Coronary artery (tissue), 2 donors: ENCODE measurements at regions not wholly inside any gene's neighbourhood (a gene's known extent, or its start where the extent isn't known, plus 50 kb on each side); places are given as distances from the start of the nearest gene placed in this dataset.
"Not testable (repeated sequence)": the region's sequence is repeated elsewhere in the genome, so short reads cannot be mapped to it uniquely, and the experiment has no call there.

ENCODE experiments used
- DNase-seq: peaks from one replicate; pipeline ENCODE4 v3.0.0-alpha.2; 2017; ENCODE audit warnings: low spot score
- H3K27ac ChIP-seq, 2 donors: fragments of 200-600 bp; sonication (generic); one replicate each; pipeline ENCODE4 v1.5.1; 2016 to 2019
- H3K4me3 ChIP-seq: fragments of 200-600 bp; sonication (generic); 2 replicates; pipeline ENCODE4 v1.5.1; 2016; ENCODE audit warnings: mild to moderate bottlenecking, moderate library complexity
- TF ChIP-seq, protein P1 (sequence below): fragments of 200-600 bp; sonication (generic); IDR thresholded peaks from one replicate; pipeline ENCODE4 v1.5.1; 2019; ENCODE audit warnings: antibody characterized with exemption

DNA sequence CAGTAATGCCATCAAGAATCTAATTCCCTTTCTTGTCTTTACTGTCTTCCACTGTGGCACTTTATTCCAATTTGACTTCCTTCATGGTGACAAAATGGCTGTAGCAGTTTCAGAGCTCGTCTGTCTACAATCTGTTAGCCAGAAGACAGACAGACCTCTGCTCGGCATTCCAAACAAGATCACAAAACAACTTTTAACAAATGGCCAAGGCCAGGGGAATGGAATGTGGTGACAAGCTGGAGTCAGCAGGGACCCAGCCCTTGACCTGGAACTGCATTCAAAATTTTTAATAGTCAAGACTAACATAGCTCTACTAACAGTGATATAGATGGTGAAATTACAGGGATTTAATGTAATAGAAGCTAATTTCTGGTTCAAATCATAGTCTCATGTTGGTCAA lies 637.2 kb downstream of the ETS1 start:
- TF ChIP-seq, protein P1, sequence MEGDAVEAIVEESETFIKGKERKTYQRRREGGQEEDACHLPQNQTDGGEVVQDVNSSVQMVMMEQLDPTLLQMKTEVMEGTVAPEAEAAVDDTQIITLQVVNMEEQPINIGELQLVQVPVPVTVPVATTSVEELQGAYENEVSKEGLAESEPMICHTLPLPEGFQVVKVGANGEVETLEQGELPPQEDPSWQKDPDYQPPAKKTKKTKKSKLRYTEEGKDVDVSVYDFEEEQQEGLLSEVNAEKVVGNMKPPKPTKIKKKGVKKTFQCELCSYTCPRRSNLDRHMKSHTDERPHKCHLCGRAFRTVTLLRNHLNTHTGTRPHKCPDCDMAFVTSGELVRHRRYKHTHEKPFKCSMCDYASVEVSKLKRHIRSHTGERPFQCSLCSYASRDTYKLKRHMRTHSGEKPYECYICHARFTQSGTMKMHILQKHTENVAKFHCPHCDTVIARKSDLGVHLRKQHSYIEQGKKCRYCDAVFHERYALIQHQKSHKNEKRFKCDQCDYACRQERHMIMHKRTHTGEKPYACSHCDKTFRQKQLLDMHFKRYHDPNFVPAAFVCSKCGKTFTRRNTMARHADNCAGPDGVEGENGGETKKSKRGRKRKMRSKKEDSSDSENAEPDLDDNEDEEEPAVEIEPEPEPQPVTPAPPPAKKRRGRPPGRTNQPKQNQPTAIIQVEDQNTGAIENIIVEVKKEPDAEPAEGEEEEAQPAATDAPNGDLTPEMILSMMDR, result no peak
- DNase-seq, result no peak
- Histone ChIP-seq H3K27ac (no peak overlapping the region), H3K4me3 (no peak overlapping the region)

DNA sequence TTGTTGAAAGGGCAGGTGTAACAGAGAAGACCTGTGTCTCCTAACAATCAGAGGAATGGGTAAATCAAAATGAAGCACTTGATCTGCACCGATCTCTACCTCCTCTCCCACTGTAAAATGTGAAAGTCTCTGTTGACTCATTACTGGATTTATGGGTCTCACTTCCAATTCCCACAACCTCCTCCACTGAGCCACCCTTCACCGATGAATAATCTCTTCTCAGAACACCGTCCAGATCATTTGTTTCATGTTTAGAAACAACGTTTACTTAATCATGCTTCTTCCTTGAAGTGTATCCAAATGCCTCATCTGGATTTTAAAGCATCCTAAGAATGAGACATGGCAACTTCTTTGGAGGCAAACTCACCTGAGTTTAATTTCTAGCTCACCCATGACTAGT lies 643.6 kb downstream of the ETS1 start:
- TF ChIP-seq, protein P1, result no peak
- Histone ChIP-seq H3K4me3 (no peak overlapping the region), H3K27ac (no peak overlapping the region)
- no peak for DNase-seq

DNA sequence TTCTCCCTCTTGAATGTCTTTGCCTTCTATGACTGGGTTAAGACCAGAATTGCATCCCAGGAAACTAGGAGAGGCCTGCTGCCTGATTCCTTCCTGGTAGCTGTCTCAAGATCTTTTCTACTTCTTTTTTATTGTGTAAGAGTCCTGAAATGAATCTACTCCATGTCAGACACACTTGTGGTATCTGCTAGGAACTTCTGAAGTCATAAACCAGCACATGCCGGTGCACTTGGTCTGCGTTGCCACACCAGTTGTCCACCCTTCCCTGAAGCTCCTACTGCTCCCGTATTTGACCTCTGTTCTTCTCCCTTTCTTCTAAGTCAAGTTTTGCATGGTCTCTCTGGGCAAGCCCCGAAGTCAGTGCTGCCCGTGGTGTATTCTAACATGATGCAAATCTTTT lies 644.2 kb downstream of the ETS1 start:
- no peak for DNase-seq
- H3K4me3 ChIP-seq, result no peak overlapping the region
- TF ChIP-seq, protein P1, result no peak
- H3K27ac ChIP-seq, result no peak overlapping the region

DNA sequence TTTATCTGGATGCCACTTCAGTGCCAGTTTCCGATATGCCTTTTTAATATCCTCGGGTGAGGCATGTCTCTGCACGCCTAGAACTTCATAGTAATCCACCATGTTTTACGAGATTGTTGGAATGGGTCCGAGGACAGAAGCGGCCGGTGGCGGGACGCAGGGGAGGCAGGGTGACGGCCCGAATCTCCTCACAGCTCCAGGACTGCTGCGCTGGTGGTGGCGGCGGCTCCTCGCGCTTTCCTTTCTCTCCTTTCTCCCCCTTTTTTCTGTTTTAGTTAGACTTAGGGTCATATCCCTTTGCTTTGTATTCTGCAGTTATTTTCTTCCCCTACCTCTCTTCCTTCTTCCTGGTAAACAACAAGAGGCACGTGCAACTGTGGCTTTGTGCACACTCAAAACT lies 645.8 kb downstream of the ETS1 start:
- not testable (repeated sequence) for H3K4me3 ChIP-seq, H3K27ac ChIP-seq, DNase-seq

DNA sequence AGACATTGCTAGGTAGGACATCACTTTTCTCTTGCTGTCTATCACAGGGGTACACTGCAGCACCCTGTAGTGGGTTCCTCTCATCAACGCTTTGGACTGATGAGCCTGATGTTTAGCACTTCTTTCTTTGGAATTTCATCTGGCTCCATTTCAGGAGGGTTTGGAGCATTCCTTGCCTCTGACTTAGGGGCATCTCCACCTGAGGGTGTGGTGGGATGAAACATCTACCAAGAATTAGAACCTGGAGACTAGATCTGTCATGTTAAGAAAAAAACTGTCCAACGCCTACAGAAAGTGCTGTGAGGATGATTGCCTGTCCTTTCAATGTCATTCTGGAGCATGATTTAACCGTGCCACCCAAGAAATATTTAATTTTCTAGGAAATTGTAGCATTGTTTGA lies 648.4 kb downstream of the ETS1 start:
- Histone ChIP-seq H3K4me3 (no peak overlapping the region), H3K27ac (no peak overlapping the region)
- no peak for DNase-seq
- TF ChIP-seq, protein P1, result no peak

DNA sequence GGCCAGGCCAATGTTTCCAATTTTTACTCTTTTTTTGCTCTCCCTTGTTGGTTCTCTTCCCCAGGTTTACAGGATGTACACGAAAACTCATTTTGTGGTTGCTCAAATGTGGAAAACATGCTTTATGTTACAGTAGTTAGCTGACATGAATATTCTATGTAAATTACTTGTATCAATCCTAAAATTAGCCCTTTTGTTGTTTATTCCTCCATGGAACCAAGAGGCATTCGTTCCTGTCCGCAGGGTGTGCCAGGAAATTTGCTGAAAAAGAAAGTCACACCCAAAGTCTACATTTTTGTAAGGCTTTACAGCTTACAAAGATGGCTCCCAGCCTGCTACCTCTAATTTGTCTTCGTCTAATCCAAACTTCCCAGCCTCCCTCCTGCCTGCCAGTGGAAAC lies 652.3 kb downstream of the ETS1 start:
- TF ChIP-seq, protein P1, result no peak
- Histone ChIP-seq H3K4me3 (no peak overlapping the region), H3K27ac (no peak overlapping the region)
- DNase-seq, result no peak

DNA sequence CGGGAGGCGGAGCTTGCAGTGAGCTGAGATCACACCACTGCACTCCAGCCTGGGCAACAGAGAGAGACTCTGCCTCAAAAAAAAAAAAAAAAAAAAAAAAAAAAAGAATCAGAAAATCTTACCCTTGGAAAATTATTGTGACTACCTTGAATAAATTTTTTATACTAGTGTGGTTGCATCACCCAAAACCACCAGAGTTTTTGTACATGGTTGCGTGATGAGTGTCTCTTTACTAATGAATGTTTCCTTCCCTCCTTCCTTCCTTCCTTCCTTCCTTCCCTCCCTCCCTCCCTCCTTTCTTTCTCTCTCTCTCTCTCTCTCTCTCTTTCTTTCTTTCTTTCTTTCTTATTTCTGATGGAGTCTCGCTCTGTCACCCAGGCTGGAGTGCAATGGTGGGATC lies 653.4 kb downstream of the ETS1 start:
- H3K27ac ChIP-seq, H3K4me3 ChIP-seq, DNase-seq: not testable (repeated sequence)

DNA sequence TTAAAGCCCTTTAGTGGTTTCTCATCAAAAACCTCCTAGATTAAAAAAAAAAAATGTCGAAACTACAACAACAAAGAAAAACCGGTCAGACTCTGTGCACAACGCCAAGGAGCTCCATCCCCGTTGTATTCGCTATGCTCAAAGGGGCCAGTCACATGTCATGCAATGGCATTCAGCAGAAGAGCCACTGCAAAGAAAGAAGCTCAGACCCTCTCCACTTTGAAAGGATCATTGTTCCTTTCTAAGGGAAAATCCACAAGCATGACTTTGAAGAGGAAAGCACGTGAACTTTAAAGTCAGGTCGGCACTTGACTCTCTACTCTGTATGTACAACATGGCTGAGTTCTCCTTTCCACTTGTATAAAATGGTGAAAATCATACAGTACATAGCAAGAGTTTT lies 655.6 kb downstream of the ETS1 start:
- no peak for DNase-seq
- TF ChIP-seq, protein P1, result no peak
- H3K27ac ChIP-seq, result no peak overlapping the region
- H3K4me3 ChIP-seq, result no peak overlapping the region
